K562 (cell line): ENCODE measurements at regions not wholly inside any gene's neighbourhood (a gene's known extent, or its start where the extent isn't known, plus 50 kb on each side); places are given as distances from the start of the nearest gene placed in this dataset.

Experiments
- BRD4 ChIP-seq: fragments of 200-600 bp; sonication (generic); IDR thresholded peaks from 2 replicates; pipeline ENCODE4 v1.6.1; 2017; ENCODE audit warnings: inconsistent platforms
- CCNT2 ChIP-seq: IDR thresholded peaks from 2 replicates; pipeline ENCODE4 v1.6.1; 2011; ENCODE audit warnings: borderline replicate concordance, low read depth, mild to moderate bottlenecking, moderate library complexity, mixed read lengths, low read length; ENCODE audit not compliant: insufficient read length; ENCODE audit errors: extremely low read depth
- EP400 ChIP-seq: fragments of 450-650 bp; IDR thresholded peaks from 2 replicates; pipeline ENCODE4 v1.6.1; 2017; ENCODE audit warnings: antibody characterized with exemption, mild to moderate bottlenecking, moderate library complexity
- HNRNPK ChIP-seq: fragments of 200-400 bp; formaldehyde crosslinking; IDR thresholded peaks from one replicate; pipeline ENCODE4 v1.6.1; 2018; ENCODE audit warnings: mild to moderate bottlenecking, low read depth, low read length; ENCODE audit not compliant: poor library complexity, severe bottlenecking
- MAFF ChIP-seq: IDR thresholded peaks from 2 replicates; pipeline ENCODE4 v1.6.1; 2012; ENCODE audit warnings: low read length, improper control_type of control experiment
- MEF2A ChIP-seq: IDR thresholded peaks from 2 replicates; pipeline ENCODE4 v1.6.1; 2011; ENCODE audit warnings: low read depth, mild to moderate bottlenecking, low read length, moderate library complexity; ENCODE audit not compliant: control insufficient read depth
- NR4A1 ChIP-seq, 2 experiments: fragments of 250-450 bp in 1 of 2; fragments of 450-650 bp in 1 of 2; sonication (Bioruptor Pico) in 1 of 2; IDR thresholded peaks; 2 replicates each; pipeline versions ENCODE4 v1.4.0 to v1.6.1; 2016 to 2020; ENCODE audit warnings: mild to moderate bottlenecking in 2 of 2, missing compliant biosample characterization in 1 of 2, missing genetic modification characterization in 1 of 2, moderate library complexity in 1 of 2
- PPARD ChIP-seq: fragments of 250-450 bp; sonication (Bioruptor Pico); IDR thresholded peaks from 2 replicates; pipeline ENCODE4 v1.8.0; 2022; ENCODE audit warnings: inconsistent platforms, mild to moderate bottlenecking, moderate library complexity
- PURB ChIP-seq: sonication (generic); formaldehyde crosslinking; IDR thresholded peaks from 2 replicates; pipeline ENCODE4 v1.9.0; 2021; ENCODE audit warnings: low read depth, mild to moderate bottlenecking, missing genetic modification reagents
- RBM15 ChIP-seq: fragments of 200-400 bp; formaldehyde crosslinking; IDR thresholded peaks from 2 replicates; pipeline ENCODE4 v1.6.1; 2018; ENCODE audit warnings: mild to moderate bottlenecking, low read length, moderate library complexity; ENCODE audit not compliant: insufficient read depth
- ZKSCAN1 ChIP-seq: fragments of 150-350 bp; IDR thresholded peaks from 2 replicates; pipeline ENCODE4 v1.6.1; 2016; ENCODE audit warnings: low read depth, low read length
- ZNF583 ChIP-seq: fragments of 250-450 bp; sonication (Bioruptor Pico); IDR thresholded peaks from 2 replicates; pipeline ENCODE4 v1.4.0; 2020
- ZNF764 ChIP-seq: fragments of 250-450 bp; sonication (Bioruptor Pico); IDR thresholded peaks from 2 replicates; pipeline ENCODE4 v1.4.0; 2020; ENCODE audit warnings: low read depth, mild to moderate bottlenecking, moderate library complexity
- TF ChIP-seq, protein P1 (sequence below): sonication (generic); formaldehyde crosslinking; IDR thresholded peaks from 2 replicates; pipeline ENCODE4 v1.8.0; 2022; ENCODE audit warnings: missing genetic modification reagents, mild to moderate bottlenecking, moderate library complexity, borderline replicate concordance
- TF ChIP-seq, protein P2 (sequence below): fragments of 250-450 bp; sonication (Bioruptor Pico); IDR thresholded peaks from 2 replicates; pipeline ENCODE4 v1.8.0; 2022; ENCODE audit warnings: moderate library complexity, mild to moderate bottlenecking, inconsistent platforms

- TF ChIP-seq, protein P1, sequence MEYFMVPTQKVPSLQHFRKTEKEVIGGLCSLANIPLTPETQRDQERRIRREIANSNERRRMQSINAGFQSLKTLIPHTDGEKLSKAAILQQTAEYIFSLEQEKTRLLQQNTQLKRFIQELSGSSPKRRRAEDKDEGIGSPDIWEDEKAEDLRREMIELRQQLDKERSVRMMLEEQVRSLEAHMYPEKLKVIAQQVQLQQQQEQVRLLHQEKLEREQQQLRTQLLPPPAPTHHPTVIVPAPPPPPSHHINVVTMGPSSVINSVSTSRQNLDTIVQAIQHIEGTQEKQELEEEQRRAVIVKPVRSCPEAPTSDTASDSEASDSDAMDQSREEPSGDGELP (CRISPR knock-in tag): no peak
- TF ChIP-seq ZNF764 (no peak), RBM15 (no peak), MAFF (peak; percentile 56; the same call in 1 of the 2 replicates), MEF2A (no peak), PPARD (no peak), EP400 (no peak), BRD4 (no peak), HNRNPK (no peak), ZNF583 (CRISPR knock-in tag) (no peak), CCNT2 (no peak), ZKSCAN1 (no peak), PURB (CRISPR knock-in tag) (no peak), NR4A1 (CRISPR knock-in tag; IDR thresholded peaks at IDR 0.05) (no peak), NR4A1 (tag; IDR thresholded peaks at IDR 0.05) (no peak)
- TF ChIP-seq, protein P2, sequence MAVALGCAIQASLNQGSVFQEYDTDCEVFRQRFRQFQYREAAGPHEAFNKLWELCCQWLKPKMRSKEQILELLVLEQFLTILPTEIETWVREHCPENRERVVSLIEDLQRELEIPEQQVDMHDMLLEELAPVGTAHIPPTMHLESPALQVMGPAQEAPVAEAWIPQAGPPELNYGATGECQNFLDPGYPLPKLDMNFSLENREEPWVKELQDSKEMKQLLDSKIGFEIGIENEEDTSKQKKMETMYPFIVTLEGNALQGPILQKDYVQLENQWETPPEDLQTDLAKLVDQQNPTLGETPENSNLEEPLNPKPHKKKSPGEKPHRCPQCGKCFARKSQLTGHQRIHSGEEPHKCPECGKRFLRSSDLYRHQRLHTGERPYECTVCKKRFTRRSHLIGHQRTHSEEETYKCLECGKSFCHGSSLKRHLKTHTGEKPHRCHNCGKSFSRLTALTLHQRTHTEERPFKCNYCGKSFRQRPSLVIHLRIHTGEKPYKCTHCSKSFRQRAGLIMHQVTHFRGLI (CRISPR knock-in tag): no peak
These were observed 277.3 kb downstream of the RAB38 start (continued) for GRCh38 chr11:87897921-87898320.
